HG03558 (cell line): ENCODE measurements at regions not wholly inside any gene's neighbourhood (a gene's known extent, or its start where the extent isn't known, plus 50 kb on each side); places are given as distances from the start of the nearest gene placed in this dataset.
"Not testable (repeated sequence)": the region's sequence is repeated elsewhere in the genome, so short reads cannot be mapped to it uniquely, and the experiment has no call there.

Experiments used
- ATAC-seq: cut with Tn5 transposase; IDR thresholded peaks from one replicate; pipeline ENCODE4 v1.9.1; 2021; ENCODE audit warnings: moderate number of reproducible peaks; ENCODE audit not compliant: unreplicated experiment; ENCODE audit errors: extremely low read depth

DNA sequence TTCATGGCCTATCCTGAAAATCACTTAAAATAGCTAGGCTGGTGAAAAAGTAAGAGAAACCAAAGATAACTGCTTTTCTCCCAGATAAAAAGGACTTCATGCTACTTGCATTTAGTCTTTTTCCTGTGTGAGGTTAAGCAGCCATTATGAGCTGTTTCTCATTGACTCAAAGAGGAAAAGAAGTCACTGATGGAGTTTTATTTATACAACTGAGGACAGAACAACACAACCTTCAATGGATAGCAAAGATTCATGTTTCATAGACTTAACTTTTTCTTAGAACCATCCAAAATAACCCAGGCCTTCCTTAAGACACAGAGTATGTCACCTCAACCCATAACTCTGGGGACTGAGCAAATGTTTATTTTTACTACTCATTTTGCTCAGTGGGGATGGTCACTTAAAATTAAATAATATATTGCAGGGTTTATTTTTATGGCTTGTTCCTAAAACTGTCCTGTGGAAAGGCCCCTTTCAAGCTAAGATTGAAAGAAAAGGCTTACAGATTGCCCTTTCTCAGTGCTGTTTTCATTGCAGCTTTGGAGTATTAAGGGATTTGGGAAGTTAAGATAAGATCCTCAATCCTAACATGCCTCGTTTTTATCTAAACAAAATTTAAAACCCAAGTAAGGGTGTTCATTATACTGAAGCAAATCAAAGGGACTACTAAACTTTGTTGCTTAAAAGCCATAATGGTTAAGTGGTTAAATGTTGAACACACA, 252.6 kb upstream of the MAD2L1 start:
- ATAC-seq, result no peak

- ATAC-seq, result no peak
Observed at GRCh38 chr4:120318196-120318846, 251.7 kb upstream of the MAD2L1 start.

GRCh38 chr4:120317713-120318112, 251.1 kb upstream of the MAD2L1 start:
- ATAC-seq, result no peak

DNA sequence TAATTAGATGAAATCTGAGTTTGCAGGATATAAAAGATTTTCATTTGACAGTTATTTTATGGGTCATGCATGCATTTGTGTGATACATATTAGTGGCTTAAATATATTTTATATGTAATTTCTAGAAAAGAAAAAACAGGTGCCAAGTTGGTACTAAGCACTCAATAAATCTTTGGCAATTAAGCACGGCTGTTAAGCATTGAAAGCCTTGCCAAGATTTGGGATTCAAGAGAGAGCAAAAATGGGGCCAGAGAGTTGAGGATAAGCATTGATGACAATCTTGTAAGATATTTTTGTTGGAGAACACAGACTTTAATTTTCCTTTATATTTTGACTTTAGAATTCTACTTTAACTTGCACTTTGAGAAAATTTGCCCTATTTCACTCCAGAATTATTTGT, 249.8 kb upstream of the MAD2L1 start:
- ATAC-seq, result no peak

- no peak for ATAC-seq
Observed at GRCh38 chr4:120314969-120315368, 248.3 kb upstream of the MAD2L1 start.

- no peak for ATAC-seq
Observed at GRCh38 chr4:120304801-120305200, 238.2 kb upstream of the MAD2L1 start.

DNA sequence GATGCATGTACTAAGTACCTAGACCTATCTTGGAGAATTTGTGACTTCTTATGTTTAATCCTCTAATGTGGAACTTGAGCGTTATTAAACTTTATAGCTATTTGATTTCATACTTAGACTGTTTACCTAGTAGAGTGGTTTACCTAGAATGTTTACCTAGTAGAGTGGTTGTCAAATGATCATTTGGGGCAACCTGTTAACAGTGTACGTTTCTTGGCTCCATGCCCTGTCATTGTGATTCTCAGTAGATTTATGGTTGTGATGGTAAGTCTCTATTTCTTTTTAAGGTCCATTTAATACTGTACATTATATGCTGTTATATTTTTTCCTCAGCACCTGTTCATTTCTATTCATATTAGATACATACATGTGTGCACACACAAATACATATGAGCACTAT, 233.0 kb upstream of the MAD2L1 start:
- ATAC-seq, result no peak

DNA sequence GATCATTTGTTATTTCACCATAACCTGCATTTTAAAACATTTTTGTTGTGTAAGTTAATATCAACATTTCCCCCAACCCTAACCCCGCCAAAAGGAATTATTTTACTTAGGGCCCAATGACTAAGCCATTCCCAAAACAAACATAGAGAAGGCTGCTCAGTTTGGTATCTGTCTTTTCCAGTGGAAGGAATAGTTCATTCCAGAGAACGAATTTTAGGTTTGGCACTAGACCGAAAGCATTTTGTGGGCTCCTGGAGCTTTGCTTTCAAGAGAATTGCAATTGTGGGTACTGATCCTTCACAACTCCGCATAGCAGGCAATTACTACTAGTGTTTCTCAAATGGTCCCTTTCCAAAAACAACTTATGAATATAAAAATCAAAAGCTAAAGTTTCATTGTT, 226.7 kb upstream of the MAD2L1 start:
- ATAC-seq, result no peak

GRCh38 chr4:120291541-120291940, 224.9 kb upstream of the MAD2L1 start:
- no peak for ATAC-seq

- no peak for ATAC-seq
Observed at GRCh38 chr4:120290553-120290952, 223.9 kb upstream of the MAD2L1 start.

DNA sequence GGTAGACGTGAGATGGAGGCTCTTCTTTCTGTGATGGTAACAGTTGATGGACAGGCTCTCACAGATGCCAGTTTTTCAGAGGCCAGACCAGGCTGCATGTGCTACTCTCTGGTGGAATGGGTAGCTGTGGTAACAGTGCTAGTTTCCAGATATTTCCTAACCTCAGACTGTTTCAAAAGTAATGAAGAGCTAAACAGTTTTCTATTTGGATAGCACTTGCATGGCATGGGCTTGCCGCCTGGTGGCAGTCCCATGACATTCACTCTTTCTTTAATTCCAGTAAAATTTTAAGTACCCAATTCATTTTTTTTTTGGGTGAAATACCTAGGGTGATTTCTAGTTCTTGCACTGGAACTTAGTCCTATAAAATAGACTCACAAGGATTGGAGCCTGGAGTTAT, 220.2 kb upstream of the MAD2L1 start:
- ATAC-seq, result no peak

DNA sequence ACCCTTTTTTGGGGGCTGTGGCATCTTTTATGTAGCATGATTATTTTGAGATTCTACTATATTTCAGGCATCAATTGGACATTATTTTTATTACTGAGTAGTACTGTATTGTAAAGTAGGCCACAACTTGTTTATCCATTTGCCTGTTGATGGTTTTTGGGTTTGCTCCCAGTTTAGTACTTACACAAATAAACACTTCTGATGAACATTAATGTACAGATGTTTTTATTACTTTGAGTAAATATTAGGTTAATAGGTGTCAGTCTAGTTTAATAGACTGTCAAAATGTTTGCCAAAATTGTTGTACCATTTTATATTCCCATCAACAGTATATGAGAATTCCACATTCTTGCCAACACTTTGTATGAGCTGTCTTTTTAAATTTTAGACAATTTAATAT, 214.9 kb upstream of the MAD2L1 start:
- ATAC-seq, result no peak

DNA sequence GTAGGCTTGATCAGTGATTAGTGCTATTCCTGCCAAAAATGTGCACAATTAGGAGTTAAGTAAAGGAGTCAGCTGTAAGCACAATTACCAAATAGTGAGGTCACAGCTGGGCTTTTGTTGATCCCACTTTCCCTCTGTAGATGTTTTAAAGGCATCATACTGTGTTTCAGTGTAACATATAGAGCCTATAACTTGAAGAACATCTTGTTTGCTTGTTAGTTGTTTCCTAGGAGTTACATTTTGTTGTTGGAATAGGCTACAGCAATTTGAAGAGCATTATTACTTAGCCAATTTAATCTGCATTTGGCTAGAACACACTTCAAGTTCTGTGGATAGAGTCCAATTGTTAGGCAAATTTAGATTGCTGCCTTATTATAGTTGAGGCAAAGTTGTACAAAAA, 210.7 kb upstream of the MAD2L1 start:
- no peak for ATAC-seq

- ATAC-seq, result no peak
Observed at GRCh38 chr4:120266602-120267001, 200.0 kb upstream of the MAD2L1 start.

DNA sequence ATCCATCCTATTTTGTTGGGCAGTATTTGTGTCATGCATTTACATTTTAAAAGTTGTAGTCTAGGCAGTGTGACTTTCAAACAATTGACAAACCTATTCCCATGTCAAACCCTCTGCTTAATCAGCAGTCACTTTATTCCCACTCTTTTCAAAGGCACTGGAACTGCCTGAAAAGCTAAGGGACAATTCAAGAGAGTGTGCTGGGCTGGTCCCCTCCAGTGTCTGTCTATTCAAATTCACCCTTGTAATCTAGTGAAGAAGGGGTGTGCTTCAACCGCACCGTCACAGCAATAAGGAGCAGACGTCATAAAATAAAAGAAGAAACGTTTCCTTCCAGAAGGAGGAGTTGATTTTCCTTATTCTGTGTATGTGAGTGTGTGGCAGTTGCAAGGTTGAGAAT, 197.0 kb upstream of the MAD2L1 start:
- no peak for ATAC-seq

GRCh38 chr4:120261117-120261516, 194.5 kb upstream of the MAD2L1 start:
- no peak for ATAC-seq

DNA sequence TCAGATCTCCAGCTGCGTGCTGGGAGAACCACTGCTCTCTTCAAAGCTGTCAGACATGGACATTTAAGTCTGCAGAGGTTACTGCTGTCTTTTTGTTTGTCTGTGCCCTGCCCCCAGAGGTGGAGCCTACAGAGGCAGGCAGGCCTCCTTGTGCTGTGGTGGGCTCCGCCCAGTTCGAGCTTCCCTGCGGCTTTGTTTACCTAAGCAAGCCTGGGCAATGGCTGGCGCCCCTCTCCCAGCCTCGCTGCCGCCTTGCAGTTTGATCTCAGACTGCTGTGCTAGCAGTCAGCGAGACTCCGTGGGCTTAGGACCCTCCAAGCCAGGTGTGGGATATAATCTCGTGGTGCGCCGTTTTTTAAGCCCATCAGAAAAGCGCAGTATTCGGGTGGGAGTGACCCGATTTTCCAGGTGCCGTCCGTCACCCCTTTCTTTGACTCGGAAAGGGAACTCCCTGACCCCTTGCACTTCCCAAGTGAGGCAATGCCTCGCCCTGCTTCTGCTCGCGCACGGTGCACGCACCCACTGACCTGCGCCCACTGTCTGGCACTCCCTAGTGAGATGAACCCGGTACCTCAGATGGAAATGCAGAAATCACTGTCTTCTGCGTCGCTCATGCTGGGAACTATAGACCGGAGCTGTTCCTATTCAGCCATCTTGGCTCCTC, 189.6 kb upstream of the MAD2L1 start:
- ATAC-seq, result not testable (repeated sequence)

DNA sequence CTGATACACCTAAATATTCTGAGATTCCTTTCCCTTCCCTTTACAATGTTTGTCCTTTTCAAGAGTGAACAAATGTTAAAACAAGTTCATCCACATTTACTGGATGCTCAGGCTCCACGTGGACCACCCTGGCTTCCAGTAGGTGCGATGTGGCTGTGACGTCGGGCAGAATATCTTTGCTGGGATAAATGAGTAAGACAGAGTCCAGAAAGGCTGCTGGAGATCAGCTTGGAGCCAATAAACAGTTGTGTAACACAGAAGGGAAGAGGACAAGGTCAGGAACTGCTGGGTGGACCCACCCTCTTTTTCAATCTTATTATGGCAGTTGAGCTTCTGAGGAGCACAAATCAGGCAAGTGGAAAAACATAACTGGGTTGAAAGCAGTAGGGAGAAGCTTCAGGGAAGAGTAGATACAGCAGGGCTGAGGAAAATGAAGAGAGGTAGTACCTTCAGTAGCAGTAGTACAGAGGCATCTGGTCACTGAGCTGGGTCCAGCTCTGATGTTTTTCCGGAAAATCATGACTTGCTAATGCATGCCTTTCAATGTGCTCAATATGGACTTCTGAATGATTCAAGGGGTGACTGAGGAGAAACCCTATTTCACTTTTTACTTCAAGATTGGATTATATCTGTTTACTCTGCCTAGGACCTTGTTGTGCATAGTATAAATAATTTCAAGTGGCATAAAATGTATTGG, 171.8 kb upstream of the MAD2L1 start:
- no peak for ATAC-seq

DNA sequence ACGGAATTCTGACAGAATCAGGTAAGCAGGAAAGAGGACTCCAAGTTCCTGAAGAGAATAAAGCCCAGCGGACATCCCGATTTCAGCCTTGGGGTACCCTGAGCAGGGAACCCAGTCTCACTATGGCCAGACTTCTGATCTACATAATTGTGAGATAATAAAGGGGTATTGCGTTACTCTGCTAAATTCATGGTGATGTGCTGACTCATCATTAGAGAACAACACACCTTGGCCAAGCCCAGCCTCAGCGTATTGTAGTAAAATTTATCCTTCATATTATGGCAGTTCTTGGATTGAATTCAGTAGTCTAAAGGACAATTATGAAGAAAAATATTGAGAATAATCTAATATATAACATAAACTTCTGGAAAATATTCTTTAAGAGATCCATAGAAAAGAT, 170.2 kb upstream of the MAD2L1 start:
- no peak for ATAC-seq

DNA sequence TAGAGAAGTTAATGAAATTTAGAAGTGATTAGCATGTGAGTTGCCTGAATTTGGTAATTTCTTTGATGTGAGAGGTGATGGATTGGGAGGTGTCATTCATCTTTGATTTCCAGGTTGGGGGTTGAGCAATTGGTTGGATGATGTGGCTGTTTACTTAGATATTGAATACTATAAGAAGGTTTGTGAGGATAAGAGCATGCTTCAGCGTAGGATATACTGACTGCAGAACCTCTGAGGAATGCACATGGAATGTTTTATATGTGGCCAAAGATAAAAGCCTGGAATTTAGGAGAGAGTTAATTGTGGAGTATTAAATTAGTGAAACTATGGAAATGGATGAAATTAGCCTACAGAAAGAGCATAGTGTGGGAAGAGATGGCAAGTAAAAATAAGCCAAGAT, 165.4 kb upstream of the MAD2L1 start:
- ATAC-seq, result no peak

GRCh38 chr4:120228086-120228485, 161.4 kb upstream of the MAD2L1 start:
- no peak for ATAC-seq
